ENCODE measurements at regions not wholly inside any gene's neighbourhood (a gene's known extent, or its start where the extent isn't known, plus 50 kb on each side); places are given as distances from the start of the nearest gene placed in this dataset.
"Not testable (repeated sequence)": the region's sequence is repeated elsewhere in the genome, so short reads cannot be mapped to it uniquely, and the experiment has no call there.

GRCh38 chr1:199593475-199593874 lies 434.0 kb upstream of the NR5A2 start:
- no peak overlapping the region for H3K9ac ChIP-seq (ENCODE audit: low read depth, low read length)
- no peaks in the 10 kb centered on the region for H3K4me1 ChIP-seq (ENCODE audit: control insufficient read depth, insufficient read depth, low read length)
- no peak overlapping the region for H3K4me3 ChIP-seq (ENCODE audit: low read depth, low read length)
- H3K9me3 ChIP-seq (ENCODE audit: control insufficient read depth, insufficient read depth, low read length), result no peaks in the 10 kb centered on the region
- H3K27me3 ChIP-seq (ENCODE audit: control insufficient read depth, insufficient read depth, low read length), result no peaks in the 10 kb centered on the region
- H3K36me3 ChIP-seq (ENCODE audit: control insufficient read depth, insufficient read depth, low read length), result no peaks in the 10 kb centered on the region

DNA sequence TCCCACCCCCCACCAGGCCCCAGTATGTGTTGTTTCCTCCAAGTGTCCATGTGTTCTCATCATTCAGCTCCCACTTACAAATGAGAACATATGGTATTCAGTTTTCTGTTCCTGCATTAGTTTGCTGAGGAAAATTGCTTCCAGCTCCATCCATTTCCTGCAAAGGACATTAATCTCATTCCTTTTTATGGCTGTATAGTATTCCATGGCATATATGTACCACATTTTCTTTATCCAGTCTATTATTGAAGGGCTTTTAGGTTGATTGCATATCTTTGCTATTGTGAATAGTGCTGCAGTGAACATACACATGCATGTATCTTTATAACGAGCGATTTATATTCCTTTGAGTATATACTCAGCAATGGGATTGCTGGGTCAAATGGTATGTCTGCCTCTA lies 431.1 kb upstream of the NR5A2 start:
- not testable (repeated sequence) for H3K36me3 ChIP-seq (ENCODE audit: control insufficient read depth, insufficient read depth, low read length); H3K4me1 ChIP-seq (ENCODE audit: control insufficient read depth, insufficient read depth, low read length); H3K9ac ChIP-seq (ENCODE audit: low read depth, low read length); H3K4me3 ChIP-seq (ENCODE audit: low read depth, low read length); H3K27me3 ChIP-seq (ENCODE audit: control insufficient read depth, insufficient read depth, low read length); H3K9me3 ChIP-seq (ENCODE audit: control insufficient read depth, insufficient read depth, low read length)

DNA sequence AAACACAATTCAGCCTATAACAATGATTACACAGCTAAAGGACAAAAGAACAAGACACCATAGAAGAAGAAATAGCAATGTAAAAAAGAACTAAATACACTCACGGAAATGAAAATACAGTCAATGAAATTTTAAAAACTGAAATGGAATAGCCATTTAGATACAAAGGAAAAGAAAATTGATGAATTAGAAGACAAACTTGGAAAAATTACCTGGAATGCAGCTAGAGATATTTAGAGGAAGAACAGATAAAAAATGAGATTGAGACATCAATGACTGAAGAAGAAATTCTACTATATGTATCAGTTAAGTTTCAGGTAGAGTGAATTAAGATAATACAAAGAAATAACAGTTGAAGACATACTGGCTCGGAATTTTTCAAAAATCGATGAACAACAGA lies 430.4 kb upstream of the NR5A2 start:
- no peaks in the 10 kb centered on the region for H3K4me1 ChIP-seq (ENCODE audit: control insufficient read depth, insufficient read depth, low read length)
- H3K9me3 ChIP-seq (ENCODE audit: control insufficient read depth, insufficient read depth, low read length), result no peaks in the 10 kb centered on the region
- H3K9ac ChIP-seq (ENCODE audit: low read depth, low read length), result no peak overlapping the region
- no peaks in the 10 kb centered on the region for H3K27me3 ChIP-seq (ENCODE audit: control insufficient read depth, insufficient read depth, low read length)
- no peaks in the 10 kb centered on the region for H3K36me3 ChIP-seq (ENCODE audit: control insufficient read depth, insufficient read depth, low read length)
- H3K4me3 ChIP-seq (ENCODE audit: low read depth, low read length), result no peak overlapping the region

- H3K36me3 ChIP-seq (ENCODE audit: control insufficient read depth, insufficient read depth, low read length), result no peaks in the 10 kb centered on the region
- no peaks in the 10 kb centered on the region for H3K9me3 ChIP-seq (ENCODE audit: control insufficient read depth, insufficient read depth, low read length)
- H3K4me3 ChIP-seq (ENCODE audit: low read depth, low read length), result no peak overlapping the region
- no peaks in the 10 kb centered on the region for H3K27me3 ChIP-seq (ENCODE audit: control insufficient read depth, insufficient read depth, low read length)
- no peaks in the 10 kb centered on the region for H3K4me1 ChIP-seq (ENCODE audit: control insufficient read depth, insufficient read depth, low read length)
- H3K9ac ChIP-seq (ENCODE audit: low read depth, low read length), result no peak overlapping the region
Observed at GRCh38 chr1:199608414-199608813, 419.1 kb upstream of the NR5A2 start.

DNA sequence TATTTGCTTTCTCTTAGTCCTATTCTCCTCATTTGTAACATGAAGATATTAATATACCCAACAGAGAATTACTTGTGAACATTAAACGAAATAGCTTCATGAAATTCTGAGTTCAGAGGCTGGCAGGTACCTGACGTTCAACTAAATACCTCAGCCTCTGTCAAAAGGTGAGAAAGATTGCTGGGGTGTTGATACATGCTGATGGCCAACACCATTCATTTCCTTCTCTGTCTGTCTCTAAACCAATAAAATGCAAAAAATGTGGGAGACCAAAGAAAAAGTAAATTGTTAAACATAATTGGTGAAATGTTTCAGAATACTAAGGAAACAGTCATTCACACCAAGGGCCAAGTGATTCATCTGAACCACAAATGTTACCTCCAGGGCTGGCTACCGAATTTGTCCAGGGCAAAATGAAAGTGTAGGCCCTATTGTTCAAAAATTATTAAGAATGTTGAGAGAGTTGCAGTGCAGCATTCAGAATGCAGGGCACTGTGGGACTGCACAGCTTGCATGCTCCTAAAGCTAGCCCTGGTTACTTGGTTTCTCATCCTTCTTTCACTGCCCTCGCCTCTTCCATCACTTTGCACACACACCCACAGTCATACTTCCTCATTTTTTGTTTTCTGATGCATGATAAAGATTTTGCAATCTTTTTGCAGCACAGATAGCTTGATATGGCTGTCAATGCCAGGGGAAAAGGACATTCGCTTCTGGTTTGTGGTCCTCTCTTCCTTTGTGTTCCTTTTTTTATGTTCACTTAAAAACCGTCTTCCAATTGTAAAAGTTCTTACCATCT lies 414.3 kb upstream of the NR5A2 start:
- H3K4me1 ChIP-seq (ENCODE audit: control insufficient read depth, insufficient read depth, low read length), result no peaks in the 10 kb centered on the region
- H3K9me3 ChIP-seq (ENCODE audit: control insufficient read depth, insufficient read depth, low read length), result no peaks in the 10 kb centered on the region
- H3K4me3 ChIP-seq (ENCODE audit: low read depth, low read length), result no peak overlapping the region
- no peaks in the 10 kb centered on the region for H3K27me3 ChIP-seq (ENCODE audit: control insufficient read depth, insufficient read depth, low read length)
- no peaks in the 10 kb centered on the region for H3K36me3 ChIP-seq (ENCODE audit: control insufficient read depth, insufficient read depth, low read length)
- H3K9ac ChIP-seq (ENCODE audit: low read depth, low read length), result no peak overlapping the region

- H3K27me3 ChIP-seq (ENCODE audit: control insufficient read depth, insufficient read depth, low read length), result no peaks in the 10 kb centered on the region
- H3K9me3 ChIP-seq (ENCODE audit: control insufficient read depth, insufficient read depth, low read length), result no peaks in the 10 kb centered on the region
- no peak overlapping the region for H3K9ac ChIP-seq (ENCODE audit: low read depth, low read length)
Observed at GRCh38 chr1:199616947-199617346, 410.6 kb upstream of the NR5A2 start.

DNA sequence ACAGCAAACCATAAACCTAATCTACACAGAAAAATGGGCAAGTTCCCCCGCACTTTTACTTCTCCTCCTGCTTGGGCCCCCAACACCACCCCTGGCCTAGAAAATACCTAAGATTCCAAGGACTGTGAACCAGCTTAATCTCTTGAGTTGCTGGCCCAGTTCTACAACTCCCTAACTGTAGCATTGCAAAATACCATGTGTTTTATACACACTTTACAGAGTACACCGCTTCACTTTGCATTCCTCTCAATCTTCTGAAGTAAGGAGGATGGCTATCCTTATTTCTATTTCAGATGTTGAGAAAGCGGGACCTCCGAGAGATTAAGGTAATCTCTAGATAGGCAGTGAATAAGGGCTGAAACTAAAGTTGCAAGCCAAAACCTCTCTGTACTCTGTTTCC lies 408.3 kb upstream of the NR5A2 start:
- no peak overlapping the region for H3K9ac ChIP-seq (ENCODE audit: low read depth, low read length)
- H3K27me3 ChIP-seq (ENCODE audit: control insufficient read depth, insufficient read depth, low read length), result no peaks in the 10 kb centered on the region
- H3K9me3 ChIP-seq (ENCODE audit: control insufficient read depth, insufficient read depth, low read length), result no peaks in the 10 kb centered on the region
- no peaks in the 10 kb centered on the region for H3K4me1 ChIP-seq (ENCODE audit: control insufficient read depth, insufficient read depth, low read length)
- H3K4me3 ChIP-seq (ENCODE audit: low read depth, low read length), result no peak overlapping the region
- no peaks in the 10 kb centered on the region for H3K36me3 ChIP-seq (ENCODE audit: control insufficient read depth, insufficient read depth, low read length)

More at GRCh38 chr1:199616947-199617346, 410.6 kb upstream of the NR5A2 start:
- no peak overlapping the region for H3K4me3 ChIP-seq (ENCODE audit: low read depth, low read length)
- no peaks in the 10 kb centered on the region for H3K36me3 ChIP-seq (ENCODE audit: control insufficient read depth, insufficient read depth, low read length)
- no peaks in the 10 kb centered on the region for H3K4me1 ChIP-seq (ENCODE audit: control insufficient read depth, insufficient read depth, low read length)

DNA sequence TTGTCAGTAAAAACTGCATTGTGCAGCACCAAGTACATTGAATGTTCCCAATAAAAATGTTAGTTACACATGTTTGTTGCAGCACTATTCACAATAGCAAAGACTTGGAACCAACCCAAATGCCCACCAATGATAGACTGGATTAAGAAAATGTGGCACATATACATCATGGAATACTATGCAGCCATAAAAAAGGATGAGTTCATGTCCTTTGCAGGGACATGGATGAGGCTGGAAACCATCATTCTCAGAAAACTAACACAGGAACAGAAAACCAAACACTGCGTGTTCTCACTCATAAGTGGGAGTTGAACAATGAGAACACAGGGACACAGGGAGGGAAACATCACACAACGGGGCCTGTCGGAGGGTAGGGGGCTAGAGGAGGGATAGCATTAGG lies 401.3 kb upstream of the NR5A2 start:
- not testable (repeated sequence) for H3K4me1 ChIP-seq (ENCODE audit: control insufficient read depth, insufficient read depth, low read length); H3K9me3 ChIP-seq (ENCODE audit: control insufficient read depth, insufficient read depth, low read length); H3K36me3 ChIP-seq (ENCODE audit: control insufficient read depth, insufficient read depth, low read length); H3K27me3 ChIP-seq (ENCODE audit: control insufficient read depth, insufficient read depth, low read length); H3K4me3 ChIP-seq (ENCODE audit: low read depth, low read length); H3K9ac ChIP-seq (ENCODE audit: low read depth, low read length)

- H3K9ac ChIP-seq (ENCODE audit: low read depth, low read length), result no peak overlapping the region
- H3K9me3 ChIP-seq (ENCODE audit: control insufficient read depth, insufficient read depth, low read length), result no peaks in the 10 kb centered on the region
Observed at GRCh38 chr1:199629624-199630023, 397.9 kb upstream of the NR5A2 start.

DNA sequence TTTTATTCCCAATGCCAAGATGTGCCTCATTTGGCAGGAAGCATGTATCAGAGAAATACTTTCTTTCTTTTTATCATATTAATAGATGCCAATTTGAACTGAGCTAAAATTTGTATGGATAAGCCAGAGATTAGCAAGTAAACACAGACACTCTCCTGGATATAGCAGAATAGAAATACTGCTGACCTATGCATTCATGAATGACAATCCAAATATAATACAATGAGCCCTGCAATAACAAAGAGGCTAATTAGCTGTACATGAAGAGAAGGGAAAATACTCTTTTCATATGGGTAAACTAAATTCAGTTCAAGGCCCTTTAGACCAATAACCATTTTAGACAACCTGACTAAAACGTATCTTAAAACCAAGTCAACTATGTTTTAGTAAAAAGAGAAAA lies 388.1 kb upstream of the NR5A2 start:
- H3K4me1 ChIP-seq (ENCODE audit: control insufficient read depth, insufficient read depth, low read length), result no peaks in the 10 kb centered on the region
- H3K36me3 ChIP-seq (ENCODE audit: control insufficient read depth, insufficient read depth, low read length), result no peaks in the 10 kb centered on the region
- H3K27me3 ChIP-seq (ENCODE audit: control insufficient read depth, insufficient read depth, low read length), result no peaks in the 10 kb centered on the region
- H3K9ac ChIP-seq (ENCODE audit: low read depth, low read length), result no peak overlapping the region
- H3K9me3 ChIP-seq (ENCODE audit: control insufficient read depth, insufficient read depth, low read length), result no peaks in the 10 kb centered on the region
- H3K4me3 ChIP-seq (ENCODE audit: low read depth, low read length), result no peak overlapping the region

More at GRCh38 chr1:199629624-199630023, 397.9 kb upstream of the NR5A2 start:
- Histone ChIP-seq H3K4me3 (ENCODE audit: low read depth, low read length) (no peak overlapping the region), H3K4me1 (ENCODE audit: control insufficient read depth, insufficient read depth, low read length) (peaks cover 11% of the 10 kb centered on the region), H3K36me3 (ENCODE audit: control insufficient read depth, insufficient read depth, low read length) (no peaks in the 10 kb centered on the region), H3K27me3 (ENCODE audit: control insufficient read depth, insufficient read depth, low read length) (no peaks in the 10 kb centered on the region)

GRCh38 chr1:199641531-199641930 lies 386.0 kb upstream of the NR5A2 start:
- H3K27me3 ChIP-seq (ENCODE audit: control insufficient read depth, insufficient read depth, low read length), result no peaks in the 10 kb centered on the region
- no peaks in the 10 kb centered on the region for H3K4me1 ChIP-seq (ENCODE audit: control insufficient read depth, insufficient read depth, low read length)
- no peaks in the 10 kb centered on the region for H3K9me3 ChIP-seq (ENCODE audit: control insufficient read depth, insufficient read depth, low read length)
- H3K36me3 ChIP-seq (ENCODE audit: control insufficient read depth, insufficient read depth, low read length), result no peaks in the 10 kb centered on the region
- H3K4me3 ChIP-seq (ENCODE audit: low read depth, low read length), result no peak overlapping the region
- no peak overlapping the region for H3K9ac ChIP-seq (ENCODE audit: low read depth, low read length)

DNA sequence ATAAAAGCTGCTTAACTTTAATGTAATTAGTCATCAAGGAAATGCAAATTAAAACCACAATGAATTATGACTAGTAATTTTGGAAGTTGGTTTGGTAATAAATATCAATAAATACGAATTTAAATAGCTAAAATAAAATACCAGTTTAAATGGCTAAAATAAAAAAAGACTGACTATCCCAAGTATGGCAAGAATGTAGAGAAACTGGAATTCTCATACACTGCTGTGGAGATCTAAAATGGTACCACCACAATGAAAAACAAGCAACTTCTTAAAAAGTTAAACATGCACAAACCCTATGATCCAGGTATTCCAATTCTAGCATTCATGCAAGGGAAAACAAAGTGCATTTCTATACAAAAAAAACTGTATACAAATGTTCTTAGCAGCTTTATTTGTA lies 382.6 kb upstream of the NR5A2 start:
- no peaks in the 10 kb centered on the region for H3K27me3 ChIP-seq (ENCODE audit: control insufficient read depth, insufficient read depth, low read length)
- H3K4me3 ChIP-seq (ENCODE audit: low read depth, low read length), result no peak overlapping the region
- H3K36me3 ChIP-seq (ENCODE audit: control insufficient read depth, insufficient read depth, low read length), result no peaks in the 10 kb centered on the region
- H3K4me1 ChIP-seq (ENCODE audit: control insufficient read depth, insufficient read depth, low read length), result no peaks in the 10 kb centered on the region
- H3K9me3 ChIP-seq (ENCODE audit: control insufficient read depth, insufficient read depth, low read length), result no peaks in the 10 kb centered on the region
- H3K9ac ChIP-seq (ENCODE audit: low read depth, low read length), result no peak overlapping the region

Measured in iPS-15b (cell line).